ENCODE measurements at regions not wholly inside any gene's neighbourhood (a gene's known extent, or its start where the extent isn't known, plus 50 kb on each side); places are given as distances from the start of the nearest gene placed in this dataset.

- TF ChIP-seq, protein P1, sequence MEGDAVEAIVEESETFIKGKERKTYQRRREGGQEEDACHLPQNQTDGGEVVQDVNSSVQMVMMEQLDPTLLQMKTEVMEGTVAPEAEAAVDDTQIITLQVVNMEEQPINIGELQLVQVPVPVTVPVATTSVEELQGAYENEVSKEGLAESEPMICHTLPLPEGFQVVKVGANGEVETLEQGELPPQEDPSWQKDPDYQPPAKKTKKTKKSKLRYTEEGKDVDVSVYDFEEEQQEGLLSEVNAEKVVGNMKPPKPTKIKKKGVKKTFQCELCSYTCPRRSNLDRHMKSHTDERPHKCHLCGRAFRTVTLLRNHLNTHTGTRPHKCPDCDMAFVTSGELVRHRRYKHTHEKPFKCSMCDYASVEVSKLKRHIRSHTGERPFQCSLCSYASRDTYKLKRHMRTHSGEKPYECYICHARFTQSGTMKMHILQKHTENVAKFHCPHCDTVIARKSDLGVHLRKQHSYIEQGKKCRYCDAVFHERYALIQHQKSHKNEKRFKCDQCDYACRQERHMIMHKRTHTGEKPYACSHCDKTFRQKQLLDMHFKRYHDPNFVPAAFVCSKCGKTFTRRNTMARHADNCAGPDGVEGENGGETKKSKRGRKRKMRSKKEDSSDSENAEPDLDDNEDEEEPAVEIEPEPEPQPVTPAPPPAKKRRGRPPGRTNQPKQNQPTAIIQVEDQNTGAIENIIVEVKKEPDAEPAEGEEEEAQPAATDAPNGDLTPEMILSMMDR (conservative IDR thresholded peaks at IDR 0.05; ENCODE audit: low read length) = no peak
- H3K4me3 ChIP-seq (ENCODE audit: low read length) = no peak overlapping the region
- no peak for DNase-seq (ENCODE audit: low read depth)
These were observed 444.7 kb upstream of the ARPP21 start for GRCh38 chr3:35194666-35195065.

DNA sequence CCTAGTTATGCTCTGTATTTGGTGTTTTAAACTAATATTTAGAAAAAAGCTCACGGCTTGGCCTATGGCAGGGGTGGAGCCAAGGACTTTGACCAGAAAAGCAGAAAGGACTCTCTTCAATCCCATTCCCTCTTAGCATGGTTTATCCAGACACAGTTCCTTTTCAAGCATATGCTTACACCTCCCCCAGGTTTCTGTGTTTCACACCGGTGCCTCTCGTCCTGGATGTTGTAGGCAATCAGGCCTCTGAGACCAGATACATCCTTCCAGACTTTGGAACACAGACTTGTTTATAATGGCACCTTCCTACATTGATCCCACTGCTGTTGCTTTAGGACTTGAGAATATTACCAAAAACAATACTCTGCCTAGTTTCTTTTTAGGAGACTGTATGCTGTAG is 440.5 kb upstream of the ARPP21 start:
- TF ChIP-seq, protein P1 (conservative IDR thresholded peaks at IDR 0.05; ENCODE audit: low read length) = no peak
- no peak overlapping the region for H3K4me3 ChIP-seq (ENCODE audit: low read length)

GRCh38 chr3:35200056-35200455 is 439.3 kb upstream of the ARPP21 start:
- TF ChIP-seq, protein P1 (conservative IDR thresholded peaks at IDR 0.05; ENCODE audit: low read length) = no peak
- H3K4me3 ChIP-seq (ENCODE audit: low read length) = no peak overlapping the region
- DNase-seq (ENCODE audit: low read depth) = no peak

More for the DNA sequence above, 440.5 kb upstream of the ARPP21 start:
- DNase-seq (ENCODE audit: low read depth) = no peak

DNA sequence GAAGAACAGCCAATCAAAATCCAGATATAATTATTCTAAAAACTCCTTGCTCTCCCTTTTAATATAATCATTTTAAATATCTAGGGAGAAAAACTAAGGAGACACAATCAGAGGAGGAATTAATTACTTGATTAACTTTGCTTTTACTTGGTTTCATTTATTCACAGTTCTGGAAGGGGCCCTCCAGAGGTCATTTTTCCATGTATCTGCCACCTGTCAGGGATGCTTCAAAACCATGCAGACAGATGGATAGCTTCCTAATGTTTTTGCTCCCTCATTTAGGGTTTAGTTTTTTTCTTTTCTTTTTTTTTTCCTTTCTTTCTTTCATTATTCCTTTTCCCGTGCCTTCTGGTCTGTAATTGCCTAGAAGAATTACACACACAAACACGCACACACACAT is 438.1 kb upstream of the ARPP21 start:
- TF ChIP-seq, protein P1 (conservative IDR thresholded peaks at IDR 0.05; ENCODE audit: low read length) = no peak
- no peak overlapping the region for H3K4me3 ChIP-seq (ENCODE audit: low read length)
- no peak for DNase-seq (ENCODE audit: low read depth)

GRCh38 chr3:35215525-35216500 is 423.5 kb upstream of the ARPP21 start:
- no peak overlapping the region for H3K4me3 ChIP-seq (ENCODE audit: low read length)
- no peak for DNase-seq (ENCODE audit: low read depth)
- TF ChIP-seq, protein P1 (conservative IDR thresholded peaks at IDR 0.05; ENCODE audit: low read length) = no peak

DNA sequence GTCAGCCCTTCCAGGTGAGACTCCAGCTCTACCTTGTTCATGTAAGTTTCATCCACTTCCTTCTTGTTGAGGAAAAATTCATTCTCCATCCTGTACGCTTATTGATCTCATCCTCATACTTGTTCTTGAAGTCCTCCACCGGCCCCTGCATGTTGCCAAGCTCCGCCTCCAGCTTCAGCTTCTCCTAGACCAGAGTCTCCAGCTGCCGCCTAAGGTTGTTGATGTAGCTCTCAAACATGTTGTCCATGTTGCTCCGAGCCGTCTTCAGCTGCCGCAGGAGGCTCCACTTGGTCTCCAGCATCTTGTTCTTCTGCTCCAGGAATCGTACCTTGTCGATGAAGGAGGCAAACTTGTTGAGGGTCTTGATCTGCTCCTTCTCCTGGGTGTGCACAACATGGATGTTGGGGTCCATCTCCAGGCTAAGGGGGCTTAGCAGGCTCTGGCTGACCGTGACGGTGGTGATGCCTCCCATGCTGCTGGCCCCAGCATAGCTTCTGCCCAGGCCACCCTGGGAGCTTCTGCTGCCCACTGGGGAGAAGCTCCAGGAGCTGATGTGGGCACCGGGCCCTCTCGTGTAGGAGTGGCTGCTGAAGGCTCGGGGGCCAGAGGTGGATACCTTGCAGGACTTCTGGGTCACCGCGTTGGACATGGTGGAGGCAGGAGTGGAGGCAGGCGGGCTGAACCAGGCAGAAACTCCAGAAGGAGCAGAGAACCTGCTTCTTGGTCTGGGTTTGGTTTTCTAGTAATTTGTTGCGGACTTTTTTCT is 422.6 kb upstream of the ARPP21 start:
- no peak for DNase-seq (ENCODE audit: low read depth)
- H3K4me3 ChIP-seq (ENCODE audit: low read length) = no peak overlapping the region
- TF ChIP-seq, protein P1 (conservative IDR thresholded peaks at IDR 0.05; ENCODE audit: low read length) = no peak

Measured in AG10803 (cell line).